MM.1S (cell line): ENCODE measurements at regions not wholly inside any gene's neighbourhood (a gene's known extent, or its start where the extent isn't known, plus 50 kb on each side); places are given as distances from the start of the nearest gene placed in this dataset.

ENCODE experiments used
- DNase-seq: peaks from one replicate; pipeline ENCODE4 v3.0.0-alpha.2; 2015
- H2AFZ ChIP-seq: fragments of 300-600 bp; sonication (generic); 2 replicates; pipeline ENCODE4 v1.6.0; 2016; ENCODE audit warnings: antibody characterized with exemption, low read length
- H3F3A ChIP-seq: fragments of 300-600 bp; sonication (generic); 2 replicates; pipeline ENCODE4 v1.6.1; 2016; ENCODE audit warnings: mild to moderate bottlenecking, antibody characterized with exemption, low read length, moderate library complexity, mixed read lengths; ENCODE audit not compliant: insufficient read depth
- H3K27ac ChIP-seq: fragments of 300-600 bp; sonication (generic); 2 replicates; pipeline ENCODE4 v1.5.1; 2016; ENCODE audit warnings: mild to moderate bottlenecking, low read length
- H3K27me3 ChIP-seq: fragments of 300-600 bp; sonication (generic); replicated peaks from 2 replicates; pipeline ENCODE4 v1.6.0; 2016; ENCODE audit warnings: low read length; ENCODE audit not compliant: insufficient read depth
- H3K36me3 ChIP-seq: fragments of 300-600 bp; sonication (generic); replicated peaks from 2 replicates; pipeline ENCODE4 v1.6.1; 2016; ENCODE audit warnings: mild to moderate bottlenecking, low read length, mixed read lengths; ENCODE audit not compliant: insufficient read depth
- H3K4me1 ChIP-seq: fragments of 300-600 bp; sonication (generic); 2 replicates; pipeline ENCODE4 v1.6.1; 2016; ENCODE audit warnings: low read length, mixed read lengths
- H3K4me2 ChIP-seq: fragments of 300-600 bp; sonication (generic); 2 replicates; pipeline ENCODE4 v1.6.0; 2016; ENCODE audit warnings: low read depth, low read length
- H3K4me3 ChIP-seq: fragments of 300-600 bp; sonication (generic); 2 replicates; pipeline ENCODE4 v1.5.1; 2016; ENCODE audit warnings: low read length, mixed read lengths
- H3K79me2 ChIP-seq: fragments of 300-600 bp; sonication (generic); 2 replicates; pipeline ENCODE4 v1.6.1; 2016; ENCODE audit warnings: mixed run types, low read length, mixed read lengths
- H3K9ac ChIP-seq: fragments of 300-600 bp; sonication (generic); 2 replicates; pipeline ENCODE4 v1.6.1; 2016; ENCODE audit warnings: low read length, mixed read lengths
- H3K9me2 ChIP-seq: fragments of 300-600 bp; sonication (generic); replicated peaks from 2 replicates; pipeline ENCODE4 v1.6.1; 2016; ENCODE audit warnings: mild to moderate bottlenecking, low read length, mixed read lengths; ENCODE audit not compliant: insufficient read depth
- H3K9me3 ChIP-seq: fragments of 300-600 bp; sonication (generic); replicated peaks from 2 replicates; pipeline ENCODE4 v1.6.1; 2016; ENCODE audit warnings: mild to moderate bottlenecking, low read length, mixed read lengths; ENCODE audit not compliant: insufficient read depth
- H4K20me1 ChIP-seq: fragments of 300-600 bp; sonication (generic); 2 replicates; pipeline ENCODE4 v1.6.1; 2016; ENCODE audit warnings: mild to moderate bottlenecking, low read length, moderate library complexity, mixed read lengths; ENCODE audit not compliant: insufficient read depth
- EZH2 ChIP-seq: fragments of 300-600 bp; sonication (generic); optimal IDR thresholded peaks from 2 replicates; pipeline ENCODE3; 2017; ENCODE audit warnings: low read depth, mild to moderate bottlenecking, antibody characterized with exemption, low read length, mixed read lengths
- EZH2phosphoT487 ChIP-seq: fragments of 300-600 bp; sonication (generic); IDR thresholded peaks from 2 replicates; pipeline ENCODE4 v1.6.1; 2018; ENCODE audit warnings: antibody characterized with exemption, low read length
- TF ChIP-seq, protein P1 (sequence below): fragments of 300-600 bp; sonication (generic); IDR thresholded peaks from 2 replicates; pipeline ENCODE4 v1.5.1; 2016; ENCODE audit warnings: antibody characterized with exemption, low read length, mixed read lengths

GRCh38 chr4:58144721-58145120 is 1034.5 kb upstream of the IGFBP7 start:
- Histone ChIP-seq H3K9me2 (no peaks in the 10 kb centered on the region), H2AFZ (no peak overlapping the region)
- DNase-seq = no peak

DNA sequence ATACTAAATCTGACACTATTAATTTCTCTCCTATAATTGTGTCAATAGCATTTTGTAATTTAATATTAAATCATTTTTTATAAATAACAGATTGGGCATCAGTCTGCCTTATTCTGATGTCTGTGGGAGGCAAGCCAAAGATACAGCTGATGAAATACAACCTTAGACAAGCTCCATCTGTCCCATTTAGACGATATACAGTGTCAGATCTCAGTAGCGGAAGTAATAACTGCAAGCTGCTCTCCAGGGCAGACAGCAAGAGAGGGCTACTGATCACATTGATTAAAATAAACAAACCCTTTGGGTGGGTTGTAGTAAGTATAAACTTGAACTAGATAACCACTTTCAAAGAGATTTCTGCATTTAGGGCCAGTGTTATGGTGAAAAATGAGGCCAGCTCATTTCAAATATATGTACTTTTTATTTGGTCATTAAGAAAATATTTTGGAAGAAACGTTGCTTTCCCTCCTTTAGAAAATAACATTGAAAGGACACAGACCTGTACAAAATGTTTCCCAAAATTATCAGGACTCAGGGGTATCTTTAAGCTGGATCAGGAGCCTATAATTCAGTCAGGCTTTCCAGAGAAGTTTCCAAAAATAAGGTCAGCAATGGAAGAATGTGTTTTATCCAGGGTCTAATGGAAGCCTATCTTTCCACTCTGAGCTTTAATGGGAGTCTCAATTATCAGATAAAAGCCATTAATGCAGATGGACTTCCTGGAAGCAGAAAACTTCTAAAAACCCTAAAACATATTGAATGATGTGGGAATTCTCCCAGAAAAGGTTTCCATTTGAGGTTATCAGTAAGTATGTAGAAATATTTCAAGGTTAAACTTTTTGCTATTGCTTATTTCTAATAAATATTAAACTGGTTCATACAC is 1028.8 kb upstream of the IGFBP7 start:
- TF ChIP-seq EZH2 = no peak
- TF ChIP-seq EZH2phosphoT487 = no peak
- TF ChIP-seq, protein P1, sequence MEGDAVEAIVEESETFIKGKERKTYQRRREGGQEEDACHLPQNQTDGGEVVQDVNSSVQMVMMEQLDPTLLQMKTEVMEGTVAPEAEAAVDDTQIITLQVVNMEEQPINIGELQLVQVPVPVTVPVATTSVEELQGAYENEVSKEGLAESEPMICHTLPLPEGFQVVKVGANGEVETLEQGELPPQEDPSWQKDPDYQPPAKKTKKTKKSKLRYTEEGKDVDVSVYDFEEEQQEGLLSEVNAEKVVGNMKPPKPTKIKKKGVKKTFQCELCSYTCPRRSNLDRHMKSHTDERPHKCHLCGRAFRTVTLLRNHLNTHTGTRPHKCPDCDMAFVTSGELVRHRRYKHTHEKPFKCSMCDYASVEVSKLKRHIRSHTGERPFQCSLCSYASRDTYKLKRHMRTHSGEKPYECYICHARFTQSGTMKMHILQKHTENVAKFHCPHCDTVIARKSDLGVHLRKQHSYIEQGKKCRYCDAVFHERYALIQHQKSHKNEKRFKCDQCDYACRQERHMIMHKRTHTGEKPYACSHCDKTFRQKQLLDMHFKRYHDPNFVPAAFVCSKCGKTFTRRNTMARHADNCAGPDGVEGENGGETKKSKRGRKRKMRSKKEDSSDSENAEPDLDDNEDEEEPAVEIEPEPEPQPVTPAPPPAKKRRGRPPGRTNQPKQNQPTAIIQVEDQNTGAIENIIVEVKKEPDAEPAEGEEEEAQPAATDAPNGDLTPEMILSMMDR = no peak
- Histone ChIP-seq H3F3A (no peaks in the 10 kb centered on the region), H3K36me3 (no peaks in the 10 kb centered on the region), H3K9me3 (no peaks in the 10 kb centered on the region), H3K27me3 (no peaks in the 10 kb centered on the region), H3K79me2 (no peaks in the 10 kb centered on the region), H3K4me3 (no peak overlapping the region), H4K20me1 (no peaks in the 10 kb centered on the region), H3K4me2 (no peak overlapping the region), H3K27ac (no peak overlapping the region), H3K9me2 (no peaks in the 10 kb centered on the region), H2AFZ (no peak overlapping the region), H3K4me1 (no peaks in the 10 kb centered on the region), H3K9ac (no peak overlapping the region)
- DNase-seq = no peak

More at GRCh38 chr4:58144721-58145120, 1034.5 kb upstream of the IGFBP7 start:
- Histone ChIP-seq H3F3A (no peaks in the 10 kb centered on the region), H3K9ac (no peak overlapping the region), H3K4me1 (no peaks in the 10 kb centered on the region), H3K27ac (no peak overlapping the region), H3K79me2 (no peaks in the 10 kb centered on the region), H3K36me3 (no peaks in the 10 kb centered on the region), H3K27me3 (no peaks in the 10 kb centered on the region), H3K9me3 (no peaks in the 10 kb centered on the region), H3K4me2 (no peak overlapping the region), H3K4me3 (no peak overlapping the region), H4K20me1 (no peaks in the 10 kb centered on the region)
- no peak for TF ChIP-seq EZH2phosphoT487
- no peak for TF ChIP-seq EZH2
- TF ChIP-seq, protein P1 = no peak

DNA sequence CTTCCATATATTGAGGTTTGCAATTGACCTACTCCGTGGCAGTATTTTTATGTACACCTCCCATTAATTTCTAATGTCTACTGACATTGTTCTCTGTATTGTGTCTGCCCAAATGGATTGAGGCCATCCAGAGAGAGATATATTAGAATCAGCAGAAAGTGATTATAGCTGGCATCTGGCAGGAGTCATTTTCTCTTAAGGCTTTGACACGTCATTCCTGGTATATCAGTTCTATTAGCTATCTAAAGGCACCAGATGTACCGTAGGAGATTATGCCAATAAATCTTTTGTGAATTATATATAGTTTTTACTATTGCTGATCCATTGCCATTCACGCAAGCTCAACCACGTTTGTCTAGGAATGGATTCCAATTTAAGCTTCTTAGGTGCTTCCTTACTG is 1026.4 kb upstream of the IGFBP7 start:
- no peaks in the 10 kb centered on the region for H4K20me1 ChIP-seq
- H3K79me2 ChIP-seq = no peaks in the 10 kb centered on the region
- no peaks in the 10 kb centered on the region for H3K9me2 ChIP-seq
- no peaks in the 10 kb centered on the region for H3K9me3 ChIP-seq
- H3K4me1 ChIP-seq = no peaks in the 10 kb centered on the region
- no peaks in the 10 kb centered on the region for H3F3A ChIP-seq
- TF ChIP-seq, protein P1 = no peak
- DNase-seq = no peak
- no peak overlapping the region for H3K27ac ChIP-seq
- H3K9ac ChIP-seq = no peak overlapping the region
- no peaks in the 10 kb centered on the region for H3K36me3 ChIP-seq
- H3K4me2 ChIP-seq = no peak overlapping the region
- H3K4me3 ChIP-seq = no peak overlapping the region
- no peaks in the 10 kb centered on the region for H3K27me3 ChIP-seq
- H2AFZ ChIP-seq = no peak overlapping the region
